Endodermal cell (in vitro differentiated cells): ENCODE measurements at regions not wholly inside any gene's neighbourhood (a gene's known extent, or its start where the extent isn't known, plus 50 kb on each side); places are given as distances from the start of the nearest gene placed in this dataset.

Experiments
- DNase-seq: peaks from one replicate; pipeline ENCODE4 v3.0.0-alpha.2; 2017
- H3K27ac ChIP-seq: 2 replicates; pipeline ENCODE4 v1.5.1; 2013; ENCODE audit warnings: mild to moderate bottlenecking, low read depth, low read length, moderate library complexity
- H3K27me3 ChIP-seq: 2 replicates; pipeline ENCODE4 v1.6.1; 2013; ENCODE audit warnings: mild to moderate bottlenecking, low read length, moderate library complexity; ENCODE audit not compliant: insufficient read depth, control insufficient read depth, poor library complexity, severe bottlenecking
- H3K36me3 ChIP-seq: 2 replicates; pipeline ENCODE4 v1.7.0; 2013; ENCODE audit warnings: mild to moderate bottlenecking, low read length, moderate library complexity; ENCODE audit not compliant: control insufficient read depth, insufficient read depth
- H3K4me1 ChIP-seq: one replicate; pipeline ENCODE4 v1.7.0; 2013; ENCODE audit warnings: low read length; ENCODE audit not compliant: control insufficient read depth, insufficient read depth
- H3K4me3 ChIP-seq: 2 replicates; pipeline ENCODE4 v1.5.1; 2013; ENCODE audit warnings: mild to moderate bottlenecking, low read length, moderate library complexity
- H3K9ac ChIP-seq: 2 replicates; pipeline ENCODE4 v1.6.1; 2013; ENCODE audit warnings: mild to moderate bottlenecking, low read length, moderate library complexity; ENCODE audit not compliant: poor library complexity, severe bottlenecking; ENCODE audit errors: extremely low read depth
- H3K9me3 ChIP-seq: 2 replicates; pipeline ENCODE4 v1.6.1; 2013; ENCODE audit warnings: mild to moderate bottlenecking, low read length, moderate library complexity; ENCODE audit not compliant: control insufficient read depth
- H3K27ac Mint-ChIP-seq: 2 replicates; pipeline ENCODE4 v1.8.0; 2020; ENCODE audit warnings: mixed read lengths
- H3K27me3 Mint-ChIP-seq: 2 replicates; pipeline ENCODE4 v1.8.0; 2021; ENCODE audit warnings: mild to moderate bottlenecking, mixed read lengths; ENCODE audit not compliant: insufficient read depth
- H3K36me3 Mint-ChIP-seq: 2 replicates; pipeline ENCODE4 v1.8.0; 2020; ENCODE audit warnings: low read depth, mixed read lengths
- H3K4me1 Mint-ChIP-seq: 2 replicates; pipeline ENCODE4 v1.8.0; 2020; ENCODE audit warnings: mixed read lengths
- H3K4me3 Mint-ChIP-seq: 2 replicates; pipeline ENCODE4 v1.8.0; 2020; ENCODE audit warnings: mild to moderate bottlenecking, moderate library complexity, mixed read lengths
- H3K9me3 Mint-ChIP-seq: 2 replicates; pipeline ENCODE4 v1.8.0; 2020; ENCODE audit warnings: mild to moderate bottlenecking, mixed read lengths
- WGBS, 2 experiments: methylation state at CpG; one replicate each; pipeline versions ENCODE4 v1.1.5 to v1.1.7; 2013; ENCODE audit warnings: missing lambda C conversion rate in 2 of 2, mixed read lengths in 1 of 2; ENCODE audit not compliant: insufficient coverage in 1 of 2, insufficient read length in 1 of 2; 5-methylcytosine and 5-hydroxymethylcytosine counted together
- TF ChIP-seq, protein P1 (sequence below): fragments of 200-600 bp; sonication (generic); conservative IDR thresholded peaks from 2 replicates; pipeline ENCODE4 v1.5.0; 2021; ENCODE audit warnings: antibody characterized with exemption, mild to moderate bottlenecking

- no peaks in the 10 kb centered on the region for H3K27me3 Mint-ChIP-seq
These were observed 245.8 kb downstream of the TLE4 start for GRCh38 chr9:79817438-79818004.

GRCh38 chr9:79813258-79813638 is 241.5 kb downstream of the TLE4 start:
- H3K4me1 ChIP-seq = no peaks in the 10 kb centered on the region
- Mint-ChIP-seq H3K4me3 (no peak overlapping the region), H3K27ac (no peak overlapping the region), H3K36me3 (no peaks in the 10 kb centered on the region), H3K4me1 (peaks cover 21% of the 10 kb centered on the region), H3K27me3 (no peaks in the 10 kb centered on the region), H3K9me3 (no peaks in the 10 kb centered on the region)
- no CpG with 5 or more reads among the region's 1 CpG for WGBS, 2 experiments
- no peak overlapping the region for H3K4me3 ChIP-seq
- DNase-seq = no peak
- H3K9ac ChIP-seq = no peak overlapping the region
- H3K36me3 ChIP-seq = no peaks in the 10 kb centered on the region
- H3K27ac ChIP-seq = no peak overlapping the region
- no peaks in the 10 kb centered on the region for H3K27me3 ChIP-seq
- no peaks in the 10 kb centered on the region for H3K9me3 ChIP-seq
- TF ChIP-seq, protein P1, sequence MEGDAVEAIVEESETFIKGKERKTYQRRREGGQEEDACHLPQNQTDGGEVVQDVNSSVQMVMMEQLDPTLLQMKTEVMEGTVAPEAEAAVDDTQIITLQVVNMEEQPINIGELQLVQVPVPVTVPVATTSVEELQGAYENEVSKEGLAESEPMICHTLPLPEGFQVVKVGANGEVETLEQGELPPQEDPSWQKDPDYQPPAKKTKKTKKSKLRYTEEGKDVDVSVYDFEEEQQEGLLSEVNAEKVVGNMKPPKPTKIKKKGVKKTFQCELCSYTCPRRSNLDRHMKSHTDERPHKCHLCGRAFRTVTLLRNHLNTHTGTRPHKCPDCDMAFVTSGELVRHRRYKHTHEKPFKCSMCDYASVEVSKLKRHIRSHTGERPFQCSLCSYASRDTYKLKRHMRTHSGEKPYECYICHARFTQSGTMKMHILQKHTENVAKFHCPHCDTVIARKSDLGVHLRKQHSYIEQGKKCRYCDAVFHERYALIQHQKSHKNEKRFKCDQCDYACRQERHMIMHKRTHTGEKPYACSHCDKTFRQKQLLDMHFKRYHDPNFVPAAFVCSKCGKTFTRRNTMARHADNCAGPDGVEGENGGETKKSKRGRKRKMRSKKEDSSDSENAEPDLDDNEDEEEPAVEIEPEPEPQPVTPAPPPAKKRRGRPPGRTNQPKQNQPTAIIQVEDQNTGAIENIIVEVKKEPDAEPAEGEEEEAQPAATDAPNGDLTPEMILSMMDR = no peak

More at GRCh38 chr9:79817438-79818004, 245.8 kb downstream of the TLE4 start:
- Mint-ChIP-seq H3K27ac (no peak overlapping the region), H3K9me3 (peaks cover under 1% of the 10 kb centered on the region), H3K36me3 (no peaks in the 10 kb centered on the region), H3K4me3 (no peak overlapping the region), H3K4me1 (peaks cover 13% of the 10 kb centered on the region)
- TF ChIP-seq, protein P1 = no peak
- Histone ChIP-seq H3K4me1 (no peaks in the 10 kb centered on the region), H3K9me3 (no peaks in the 10 kb centered on the region), H3K9ac (no peak overlapping the region), H3K27me3 (no peaks in the 10 kb centered on the region), H3K4me3 (no peak overlapping the region), H3K27ac (no peak overlapping the region), H3K36me3 (no peaks in the 10 kb centered on the region)
- WGBS, 2 experiments = 78% methylated on average over 6 of the region's 6 CpGs; no CpG with 5 or more reads in 1 of the 2 experiments
- peak; percentile 45 for DNase-seq

GRCh38 chr9:79812507-79813257 is 240.9 kb downstream of the TLE4 start:
- Histone ChIP-seq H3K4me3 (no peak overlapping the region), H3K4me1 (no peaks in the 10 kb centered on the region), H3K27me3 (no peaks in the 10 kb centered on the region), H3K36me3 (no peaks in the 10 kb centered on the region), H3K9ac (no peak overlapping the region), H3K9me3 (no peaks in the 10 kb centered on the region), H3K27ac (no peak overlapping the region)
- no peaks in the 10 kb centered on the region for H3K9me3 Mint-ChIP-seq
- TF ChIP-seq, protein P1 = no peak
- no peaks in the 10 kb centered on the region for H3K36me3 Mint-ChIP-seq
- H3K4me1 Mint-ChIP-seq = peaks cover 17% of the 10 kb centered on the region
- DNase-seq = no peak
- WGBS, 2 experiments = 79 to 87% methylated on average over 5 to 8 of the region's 8 CpGs
- no peak overlapping the region for H3K4me3 Mint-ChIP-seq
- H3K27me3 Mint-ChIP-seq = no peaks in the 10 kb centered on the region
- peak overlapping the region; percentile 35 for H3K27ac Mint-ChIP-seq
